C4-2B (cell line): ENCODE measurements at regions not wholly inside any gene's neighbourhood (a gene's known extent, or its start where the extent isn't known, plus 50 kb on each side); places are given as distances from the start of the nearest gene placed in this dataset.

Experiments used
- CTCF ChIP-seq: fragments of 450-650 bp; conservative IDR thresholded peaks from 2 replicates; pipeline ENCODE4 v1.5.1; 2017; ENCODE audit warnings: mild to moderate bottlenecking
- ZFX ChIP-seq: fragments of 450-650 bp; IDR thresholded peaks from 2 replicates; pipeline ENCODE4 v1.6.1; 2017

GRCh38 chr4:170395773-170396172 is 306.0 kb upstream of the AADAT start:
- TF ChIP-seq CTCF (no peak), ZFX (no peak)
